GM12878 (cell line): ENCODE measurements at regions not wholly inside any gene's neighbourhood (a gene's known extent, or its start where the extent isn't known, plus 50 kb on each side); places are given as distances from the start of the nearest gene placed in this dataset.

Experiments used
- BCLAF1 ChIP-seq: fragments of 450-650 bp; IDR thresholded peaks from 2 replicates; pipeline ENCODE4 v1.6.1; 2017; ENCODE audit warnings: antibody characterized with exemption, mild to moderate bottlenecking, moderate library complexity
- CEBPB ChIP-seq, 2 experiments: fragments of 150-350 bp in 1 of 2; IDR thresholded peaks; 2 replicates each; pipeline ENCODE4 v1.6.1; 2012 to 2014; ENCODE audit warnings: low read depth in 2 of 2, low read length in 2 of 2, borderline replicate concordance in 1 of 2, inconsistent platforms in 1 of 2
- IRF4 ChIP-seq: IDR thresholded peaks from 2 replicates; pipeline ENCODE4 v1.6.1; 2011; ENCODE audit warnings: low read depth, low read length
- MAX ChIP-seq: IDR thresholded peaks from 2 replicates; pipeline ENCODE4 v1.6.1; 2012; ENCODE audit warnings: low read depth, low read length, improper control_type of control experiment
- NFXL1 ChIP-seq: fragments of 450-650 bp; IDR thresholded peaks from 2 replicates; pipeline ENCODE4 v1.6.1; 2017; ENCODE audit warnings: antibody characterized with exemption, mild to moderate bottlenecking, borderline replicate concordance
- ZNF592 ChIP-seq: fragments of 450-650 bp; IDR thresholded peaks from 2 replicates; pipeline ENCODE4 v1.6.1; 2017; ENCODE audit warnings: mild to moderate bottlenecking, moderate library complexity

GRCh38 chr16:51049678-51050376, 101.2 kb downstream of the SALL1 start (continued):
- TF ChIP-seq BCLAF1 (no peak), ZNF592 (no peak), CEBPB (IDR thresholded peaks at IDR 0.05; ENCODE audit: borderline replicate concordance in 1 of 2, low read depth in 2 of 2, low read length in 2 of 2) (no peak), MAX (no peak), IRF4 (no peak), NFXL1 (no peak)
